Adipocyte (in vitro differentiated cells): ENCODE measurements at regions not wholly inside any gene's neighbourhood (a gene's known extent, or its start where the extent isn't known, plus 50 kb on each side); places are given as distances from the start of the nearest gene placed in this dataset.
"Not testable (repeated sequence)": the region's sequence is repeated elsewhere in the genome, so short reads cannot be mapped to it uniquely, and the experiment has no call there.

ENCODE experiments used
- DNase-seq: peaks from one replicate; pipeline ENCODE4 v3.0.0-alpha.2; 2015; ENCODE audit warnings: low read depth
- H3K27me3 ChIP-seq: replicated peaks from 2 replicates; pipeline ENCODE4 v1.7.0; 2013; ENCODE audit warnings: mild to moderate bottlenecking, low read length, moderate library complexity; ENCODE audit not compliant: control insufficient read depth, insufficient read depth
- H3K36me3 ChIP-seq: 2 replicates; pipeline ENCODE4 v1.7.0; 2013; ENCODE audit warnings: low read length, mild to moderate bottlenecking, moderate library complexity; ENCODE audit not compliant: control insufficient read depth, insufficient read depth, severe bottlenecking
- H3K4me1 ChIP-seq: 2 replicates; pipeline ENCODE4 v1.7.0; 2013; ENCODE audit warnings: mild to moderate bottlenecking, low read length, moderate library complexity; ENCODE audit not compliant: control insufficient read depth, insufficient read depth
- H3K4me3 ChIP-seq: 2 replicates; pipeline ENCODE4 v1.7.0; 2013; ENCODE audit warnings: mild to moderate bottlenecking, low read length, moderate library complexity
- H3K9ac ChIP-seq: 2 replicates; pipeline ENCODE4 v1.7.0; 2013; ENCODE audit warnings: mild to moderate bottlenecking, low read length, moderate library complexity
- H3K9me3 ChIP-seq: 2 replicates; pipeline ENCODE4 v1.7.0; 2013; ENCODE audit warnings: mild to moderate bottlenecking, low read length, moderate library complexity; ENCODE audit not compliant: control insufficient read depth

GRCh38 chr6:6482256-6482655 is 106.3 kb upstream of the LY86 start:
- Histone ChIP-seq H3K9me3 (peaks cover 8% of the 10 kb centered on the region), H3K4me3 (no peak overlapping the region), H3K4me1 (no peaks in the 10 kb centered on the region), H3K36me3 (no peaks in the 10 kb centered on the region), H3K9ac (no peak overlapping the region), H3K27me3 (no peaks in the 10 kb centered on the region)
- no peak for DNase-seq

- H3K4me1 ChIP-seq: no peaks in the 10 kb centered on the region
- DNase-seq: no peak
- H3K4me3 ChIP-seq: no peak overlapping the region
- H3K9me3 ChIP-seq: peaks cover 8% of the 10 kb centered on the region
- no peak overlapping the region for H3K9ac ChIP-seq
- H3K27me3 ChIP-seq: no peaks in the 10 kb centered on the region
- no peaks in the 10 kb centered on the region for H3K36me3 ChIP-seq
Measured at GRCh38 chr6:6483168-6483567, 105.4 kb upstream of the LY86 start.

DNA sequence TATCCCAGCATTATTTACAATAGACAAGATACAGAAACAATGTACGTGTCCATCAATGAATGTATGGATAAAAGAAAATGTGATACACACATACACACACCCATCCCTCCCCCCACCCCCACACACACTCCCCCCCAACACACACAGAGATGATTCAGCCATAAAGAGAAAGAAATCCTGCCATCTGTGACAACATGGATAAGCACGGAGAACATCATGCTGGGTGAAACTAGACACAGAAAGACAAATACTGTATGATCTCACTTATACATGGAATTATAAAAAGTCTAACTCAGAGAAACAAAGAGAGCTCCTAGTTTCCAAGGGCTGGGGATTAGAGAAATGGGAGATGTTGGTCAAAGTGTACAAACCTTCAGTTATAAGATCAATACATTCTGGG is 104.8 kb upstream of the LY86 start:
- peaks cover 3% of the 10 kb centered on the region for H3K9me3 ChIP-seq
- no peak overlapping the region for H3K4me3 ChIP-seq
- no peaks in the 10 kb centered on the region for H3K36me3 ChIP-seq
- DNase-seq: no peak
- no peaks in the 10 kb centered on the region for H3K4me1 ChIP-seq
- H3K27me3 ChIP-seq: no peaks in the 10 kb centered on the region
- no peak overlapping the region for H3K9ac ChIP-seq

DNA sequence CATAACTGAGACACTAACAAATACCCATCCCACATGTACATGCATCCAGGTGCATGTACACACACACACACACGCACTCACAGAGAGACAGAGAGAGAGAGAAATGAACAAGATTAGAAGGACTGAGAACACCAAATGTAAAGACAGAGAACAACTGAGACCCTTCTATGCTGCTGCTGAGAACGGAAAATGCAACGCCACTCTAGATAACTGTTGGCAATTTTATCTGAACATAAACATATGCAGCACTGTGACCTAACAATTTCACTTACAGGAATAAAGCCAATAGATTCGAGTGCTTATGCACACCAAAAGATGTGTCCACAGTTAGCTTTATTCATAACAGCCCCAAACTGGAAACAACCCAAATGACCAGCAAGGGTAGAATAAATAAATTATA is 103.8 kb upstream of the LY86 start:
- Histone ChIP-seq H3K4me3 (no peak overlapping the region), H3K9me3 (no peaks in the 10 kb centered on the region), H3K27me3 (no peaks in the 10 kb centered on the region), H3K9ac (no peak overlapping the region), H3K36me3 (no peaks in the 10 kb centered on the region), H3K4me1 (no peaks in the 10 kb centered on the region)
- DNase-seq: no peak

GRCh38 chr6:6486595-6486994 is 101.9 kb upstream of the LY86 start:
- Histone ChIP-seq H3K4me3 (no peak overlapping the region), H3K9me3 (no peaks in the 10 kb centered on the region), H3K36me3 (no peaks in the 10 kb centered on the region), H3K9ac (no peak overlapping the region), H3K27me3 (no peaks in the 10 kb centered on the region), H3K4me1 (no peaks in the 10 kb centered on the region)
- DNase-seq: no peak

GRCh38 chr6:6491761-6492160 is 96.8 kb upstream of the LY86 start:
- no peak overlapping the region for H3K9ac ChIP-seq
- DNase-seq: no peak
- H3K4me1 ChIP-seq: no peaks in the 10 kb centered on the region
- H3K36me3 ChIP-seq: no peaks in the 10 kb centered on the region
- no peak overlapping the region for H3K4me3 ChIP-seq
- no peaks in the 10 kb centered on the region for H3K9me3 ChIP-seq
- H3K27me3 ChIP-seq: no peaks in the 10 kb centered on the region

GRCh38 chr6:6492675-6493074 is 95.8 kb upstream of the LY86 start:
- H3K27me3 ChIP-seq: no peaks in the 10 kb centered on the region
- H3K36me3 ChIP-seq: no peaks in the 10 kb centered on the region
- H3K4me3 ChIP-seq: no peak overlapping the region
- H3K9ac ChIP-seq: no peak overlapping the region
- no peaks in the 10 kb centered on the region for H3K9me3 ChIP-seq
- no peak for DNase-seq
- no peaks in the 10 kb centered on the region for H3K4me1 ChIP-seq

- not testable (repeated sequence) for H3K27me3 ChIP-seq, DNase-seq, H3K4me1 ChIP-seq, H3K36me3 ChIP-seq, H3K9me3 ChIP-seq, H3K4me3 ChIP-seq, H3K9ac ChIP-seq
Measured at GRCh38 chr6:6494139-6494538, 94.4 kb upstream of the LY86 start.

GRCh38 chr6:6494677-6495076 is 93.8 kb upstream of the LY86 start:
- no peaks in the 10 kb centered on the region for H3K4me1 ChIP-seq
- no peaks in the 10 kb centered on the region for H3K9me3 ChIP-seq
- no peak for DNase-seq
- H3K4me3 ChIP-seq: no peak overlapping the region
- H3K36me3 ChIP-seq: no peaks in the 10 kb centered on the region
- peaks cover 3% of the 10 kb centered on the region for H3K27me3 ChIP-seq
- no peak overlapping the region for H3K9ac ChIP-seq

GRCh38 chr6:6495851-6496250 is 92.7 kb upstream of the LY86 start:
- H3K9ac ChIP-seq: no peak overlapping the region
- no peak for DNase-seq
- H3K4me3 ChIP-seq: no peak overlapping the region
- H3K4me1 ChIP-seq: no peaks in the 10 kb centered on the region
- no peaks in the 10 kb centered on the region for H3K36me3 ChIP-seq
- no peaks in the 10 kb centered on the region for H3K9me3 ChIP-seq
- peaks cover 3% of the 10 kb centered on the region for H3K27me3 ChIP-seq

DNA sequence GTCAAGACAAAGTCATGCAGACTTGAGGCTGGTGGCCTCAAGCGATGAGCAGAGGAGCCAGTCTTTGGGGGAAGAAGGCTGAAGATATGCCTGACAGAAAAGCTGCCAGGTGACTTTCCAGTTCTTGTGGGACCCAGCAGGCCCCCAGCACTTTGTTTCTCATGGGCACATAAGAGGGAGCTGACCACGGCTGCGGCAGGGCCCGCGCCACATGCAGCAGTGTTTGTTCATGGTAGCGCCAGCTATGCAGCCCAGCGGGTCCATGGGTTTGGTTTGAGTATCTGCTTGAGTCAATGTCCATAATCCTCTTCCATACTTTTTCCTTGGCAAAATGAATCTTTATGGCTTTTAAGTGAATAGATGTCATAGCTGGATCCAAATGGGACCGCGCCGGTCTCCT is 91.0 kb upstream of the LY86 start:
- Histone ChIP-seq H3K9me3 (no peaks in the 10 kb centered on the region), H3K36me3 (no peaks in the 10 kb centered on the region), H3K4me1 (no peaks in the 10 kb centered on the region), H3K4me3 (no peak overlapping the region), H3K27me3 (peaks cover 3% of the 10 kb centered on the region), H3K9ac (no peak overlapping the region)
- no peak for DNase-seq

GRCh38 chr6:6497976-6498375 is 90.5 kb upstream of the LY86 start:
- Histone ChIP-seq H3K9me3 (no peaks in the 10 kb centered on the region), H3K4me3 (no peak overlapping the region), H3K36me3 (no peaks in the 10 kb centered on the region), H3K4me1 (no peaks in the 10 kb centered on the region), H3K9ac (no peak overlapping the region), H3K27me3 (peaks cover 3% of the 10 kb centered on the region)
- DNase-seq: no peak
